GM23248 (cell line): ENCODE measurements at regions not wholly inside any gene's neighbourhood (a gene's known extent, or its start where the extent isn't known, plus 50 kb on each side); places are given as distances from the start of the nearest gene placed in this dataset.

ENCODE experiments used
- EZH2 ChIP-seq: fragments of 200-600 bp; sonication (generic); IDR thresholded peaks from 2 replicates; pipeline ENCODE4 v1.6.1; 2018; ENCODE audit warnings: antibody characterized with exemption, mild to moderate bottlenecking; ENCODE audit not compliant: insufficient read depth, poor library complexity, severe bottlenecking
- EZH2phosphoT487 ChIP-seq: fragments of 200-600 bp; sonication (generic); IDR thresholded peaks from 2 replicates; pipeline ENCODE4 v1.6.1; 2018; ENCODE audit warnings: antibody characterized with exemption, moderate library complexity, mild to moderate bottlenecking, low read depth; ENCODE audit not compliant: insufficient read depth

DNA sequence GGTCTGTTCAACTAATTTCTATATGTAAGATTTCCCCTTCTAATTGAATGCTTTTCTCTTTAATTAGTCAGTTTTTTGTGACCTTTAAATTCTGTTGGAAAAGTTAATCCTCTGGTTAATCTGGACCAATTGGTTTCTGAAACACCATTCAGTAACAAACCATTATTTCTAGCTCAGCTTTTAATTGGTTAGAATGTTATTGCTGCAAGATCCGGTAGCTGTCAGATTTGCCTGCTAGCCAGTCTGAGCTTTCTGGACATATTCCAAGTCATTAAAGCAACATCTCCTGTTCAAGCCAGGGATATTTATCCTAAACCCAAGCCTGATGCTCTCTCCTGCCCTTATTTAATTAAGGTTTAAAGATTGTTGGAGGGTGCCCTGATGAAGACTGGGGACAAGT lies 55.1 kb upstream of the FBXL4 start:
- no peak for TF ChIP-seq EZH2
- no peak for TF ChIP-seq EZH2phosphoT487
